ENCODE measurements at regions not wholly inside any gene's neighbourhood (a gene's known extent, or its start where the extent isn't known, plus 50 kb on each side); places are given as distances from the start of the nearest gene placed in this dataset.

DNA sequence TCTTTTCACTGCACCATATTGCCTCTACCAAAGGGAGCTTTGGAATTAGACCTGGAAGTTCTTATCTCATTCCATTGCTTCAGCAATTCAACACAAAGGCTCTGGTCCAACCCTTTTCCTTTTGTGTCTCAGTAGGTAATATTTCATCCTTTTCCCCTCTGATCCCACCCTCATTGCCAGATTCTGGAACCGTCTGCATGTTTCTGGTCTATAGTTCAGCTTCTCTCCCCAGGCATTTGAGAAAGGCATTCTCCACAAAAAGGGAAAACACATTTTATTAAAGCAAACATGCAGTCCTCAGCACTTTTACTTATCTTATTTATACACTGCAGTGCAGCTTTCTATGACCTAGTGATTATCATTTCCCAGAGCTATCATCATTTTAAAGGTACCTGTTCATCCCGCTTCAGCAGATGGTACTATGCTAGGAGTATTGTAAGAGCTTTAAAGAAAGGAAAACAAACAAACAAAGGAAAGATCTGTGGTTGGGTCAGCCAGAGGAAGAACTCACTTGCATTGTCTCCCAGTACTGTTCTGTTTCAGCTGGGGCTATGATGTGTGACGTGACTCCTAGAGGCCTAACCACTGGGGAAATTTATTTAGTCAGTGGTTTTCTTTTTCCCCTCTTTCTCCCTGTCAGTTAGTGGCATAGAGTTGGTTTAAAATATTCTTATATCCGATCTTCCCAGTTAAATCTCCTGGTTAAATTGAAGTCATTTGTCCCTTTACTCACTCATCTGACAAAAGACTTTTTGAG, 269.2 kb downstream of the TMEM38B start:
- no peak overlapping the region for H3K4me3 ChIP-seq (ENCODE audit: low read length)
- DNase-seq (ENCODE audit: low read depth), result no peak
- TF ChIP-seq, protein P1, sequence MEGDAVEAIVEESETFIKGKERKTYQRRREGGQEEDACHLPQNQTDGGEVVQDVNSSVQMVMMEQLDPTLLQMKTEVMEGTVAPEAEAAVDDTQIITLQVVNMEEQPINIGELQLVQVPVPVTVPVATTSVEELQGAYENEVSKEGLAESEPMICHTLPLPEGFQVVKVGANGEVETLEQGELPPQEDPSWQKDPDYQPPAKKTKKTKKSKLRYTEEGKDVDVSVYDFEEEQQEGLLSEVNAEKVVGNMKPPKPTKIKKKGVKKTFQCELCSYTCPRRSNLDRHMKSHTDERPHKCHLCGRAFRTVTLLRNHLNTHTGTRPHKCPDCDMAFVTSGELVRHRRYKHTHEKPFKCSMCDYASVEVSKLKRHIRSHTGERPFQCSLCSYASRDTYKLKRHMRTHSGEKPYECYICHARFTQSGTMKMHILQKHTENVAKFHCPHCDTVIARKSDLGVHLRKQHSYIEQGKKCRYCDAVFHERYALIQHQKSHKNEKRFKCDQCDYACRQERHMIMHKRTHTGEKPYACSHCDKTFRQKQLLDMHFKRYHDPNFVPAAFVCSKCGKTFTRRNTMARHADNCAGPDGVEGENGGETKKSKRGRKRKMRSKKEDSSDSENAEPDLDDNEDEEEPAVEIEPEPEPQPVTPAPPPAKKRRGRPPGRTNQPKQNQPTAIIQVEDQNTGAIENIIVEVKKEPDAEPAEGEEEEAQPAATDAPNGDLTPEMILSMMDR (IDR thresholded peaks at IDR 0.05; ENCODE audit: insufficient read depth, low read depth, low read length, missing control alignments), result no peak

DNA sequence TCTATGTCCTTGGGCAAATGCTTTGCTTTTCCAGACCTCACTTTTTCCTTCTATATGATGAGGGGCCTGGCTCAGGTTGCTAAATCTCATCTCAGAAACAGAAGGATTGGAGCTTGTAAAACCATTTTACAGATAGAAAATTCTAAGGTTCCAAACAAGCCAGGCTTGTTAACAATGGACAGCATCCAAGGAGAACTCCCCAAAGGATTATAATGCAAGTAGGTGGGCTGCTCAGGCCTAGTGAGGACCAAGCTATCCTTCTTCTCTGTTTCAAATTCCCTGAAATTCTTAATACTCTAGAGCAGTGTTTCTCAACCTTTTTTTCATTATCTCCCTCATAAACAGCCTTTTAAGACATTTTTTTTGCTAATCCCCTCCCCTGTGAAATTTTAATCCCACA, 269.8 kb downstream of the TMEM38B start:
- TF ChIP-seq, protein P1 (IDR thresholded peaks at IDR 0.05; ENCODE audit: insufficient read depth, low read depth, low read length, missing control alignments), result no peak
- DNase-seq (ENCODE audit: low read depth), result no peak

DNA sequence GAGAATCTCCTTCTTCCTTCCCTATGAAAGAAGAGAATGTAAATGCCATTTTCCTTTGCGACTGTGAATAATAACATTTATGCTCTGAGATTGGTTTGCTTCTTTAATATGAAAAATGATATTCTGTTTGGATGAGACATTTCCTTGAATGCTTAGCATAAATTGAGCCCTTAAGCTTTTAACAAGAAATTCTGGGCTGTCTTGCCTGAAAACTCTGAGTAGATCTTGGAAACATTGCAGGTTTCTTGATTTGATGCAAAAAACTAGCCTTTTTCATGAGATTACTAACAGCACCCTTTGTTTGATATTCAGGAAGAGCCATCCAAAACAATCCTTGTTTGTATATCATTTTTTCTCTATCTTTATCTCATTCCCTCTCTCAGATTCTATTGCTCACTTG, 272.5 kb downstream of the TMEM38B start:
- H3K4me3 ChIP-seq (ENCODE audit: low read length), result no peak overlapping the region
- no peak for DNase-seq (ENCODE audit: low read depth)
- TF ChIP-seq, protein P1 (IDR thresholded peaks at IDR 0.05; ENCODE audit: insufficient read depth, low read depth, low read length, missing control alignments), result no peak

More for the DNA sequence above, 269.8 kb downstream of the TMEM38B start:
- H3K4me3 ChIP-seq (ENCODE audit: low read length), result no peak overlapping the region

DNA sequence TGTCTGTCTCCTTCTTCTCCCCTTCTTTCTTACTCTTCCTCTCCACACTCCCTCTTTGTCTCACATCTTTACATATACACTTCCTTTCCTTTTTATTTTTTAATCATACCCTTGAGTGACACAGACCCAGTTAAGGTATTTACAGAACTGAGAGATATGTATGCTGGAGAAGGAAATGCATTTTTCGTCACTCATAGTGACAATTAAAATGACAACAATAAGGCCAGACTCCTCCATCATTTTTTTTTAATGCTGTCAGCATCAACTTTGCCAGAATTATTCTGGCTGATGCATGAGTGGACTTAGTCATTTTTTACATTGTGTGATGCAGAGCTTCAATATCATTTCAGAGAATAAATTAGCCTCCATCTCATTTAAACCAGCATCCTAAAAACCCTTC, 272.9 kb downstream of the TMEM38B start:
- H3K4me3 ChIP-seq (ENCODE audit: low read length), result no peak overlapping the region
- DNase-seq (ENCODE audit: low read depth), result no peak
- TF ChIP-seq, protein P1 (IDR thresholded peaks at IDR 0.05; ENCODE audit: insufficient read depth, low read depth, low read length, missing control alignments), result no peak

DNA sequence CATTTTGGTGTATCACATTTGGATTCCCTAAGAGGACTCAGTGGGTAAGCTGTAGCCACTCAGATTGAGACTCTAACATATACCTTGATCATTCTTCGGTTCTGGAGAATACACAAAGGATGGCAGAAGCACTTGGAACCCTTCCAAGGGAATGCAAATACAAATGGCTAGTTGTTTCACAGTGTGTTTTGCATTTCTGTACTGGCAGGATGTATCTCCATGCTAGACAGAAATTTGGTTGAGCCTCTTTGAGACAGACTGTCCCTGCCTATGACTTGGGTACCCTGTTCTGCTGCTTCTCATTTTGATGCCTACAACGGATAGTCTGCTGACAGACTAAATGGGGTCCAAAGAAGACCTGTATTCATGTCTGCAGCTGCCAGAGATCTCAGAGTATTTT, 273.5 kb downstream of the TMEM38B start:
- TF ChIP-seq, protein P1 (IDR thresholded peaks at IDR 0.05; ENCODE audit: insufficient read depth, low read depth, low read length, missing control alignments), result no peak
- H3K4me3 ChIP-seq (ENCODE audit: low read length), result no peak overlapping the region
- no peak for DNase-seq (ENCODE audit: low read depth)

DNA sequence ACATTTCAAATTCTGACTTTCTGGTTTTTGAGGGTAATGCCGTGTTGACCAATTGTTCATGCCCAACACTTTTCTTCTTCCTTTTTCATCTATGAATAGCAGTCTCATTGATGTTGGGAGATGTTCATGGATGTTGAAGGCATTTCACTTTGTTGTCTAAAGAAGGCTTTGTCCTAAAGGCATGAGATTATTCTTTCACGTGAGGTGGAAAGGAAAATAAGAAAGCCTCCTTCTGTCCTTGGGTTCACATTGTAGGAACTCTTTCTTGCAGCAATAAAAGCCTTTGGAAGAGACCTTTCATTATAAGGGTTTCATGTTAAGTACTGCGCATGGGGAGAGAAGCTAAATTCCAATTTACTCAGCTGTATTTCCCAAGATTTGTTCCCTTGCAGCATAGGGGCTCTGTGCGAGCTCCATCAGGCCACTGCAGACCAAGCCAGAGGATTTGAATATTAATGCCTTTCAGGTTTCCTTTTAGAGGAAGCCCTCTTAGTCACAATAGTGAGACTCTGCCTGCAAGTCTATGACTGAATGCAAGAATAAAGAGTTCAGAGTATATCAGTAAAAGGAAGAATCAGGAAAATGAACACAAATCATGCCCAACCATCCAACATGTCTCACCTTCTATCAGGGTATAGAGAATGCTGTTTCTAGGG, 274.6 kb downstream of the TMEM38B start:
- TF ChIP-seq, protein P1 (IDR thresholded peaks at IDR 0.05; ENCODE audit: insufficient read depth, low read depth, low read length, missing control alignments), result no peak
- DNase-seq (ENCODE audit: low read depth), result no peak
- no peak overlapping the region for H3K4me3 ChIP-seq (ENCODE audit: low read length)

Data from epithelial cell of esophagus (primary cell).